ENCODE measurements at regions not wholly inside any gene's neighbourhood (a gene's known extent, or its start where the extent isn't known, plus 50 kb on each side); places are given as distances from the start of the nearest gene placed in this dataset.

DNA sequence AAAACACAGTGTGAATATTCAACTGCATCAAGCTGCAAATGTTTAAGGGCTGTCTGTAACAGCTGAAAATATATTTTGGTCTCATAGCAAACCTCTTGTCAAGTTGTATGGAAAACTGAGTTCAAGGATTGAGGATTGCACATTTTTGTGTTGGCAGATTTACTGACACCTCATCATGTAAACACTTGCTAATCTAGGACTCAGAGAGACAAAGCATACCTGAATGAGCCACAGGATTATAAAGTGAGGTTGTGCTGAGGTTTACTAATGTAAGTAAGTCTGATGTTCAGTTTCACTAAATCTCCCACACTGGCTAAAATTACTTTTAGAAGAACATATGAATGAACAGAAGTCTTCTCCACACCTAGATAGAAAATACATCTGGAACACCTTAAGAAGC, 1993.1 kb upstream of the CELF4 start:
- Histone ChIP-seq H3K9me3 (no peaks in the 10 kb centered on the region), H3K36me3 (no peaks in the 10 kb centered on the region), H3K27me3 (replicated peaks; ENCODE audit: insufficient read depth) (no peaks in the 10 kb centered on the region), H3K27ac (no peak overlapping the region), H3K4me3 (no peak overlapping the region), H3K4me1 (ENCODE audit: control insufficient read depth in 1 of 2, low read depth in 2 of 2) (no peaks in the 10 kb centered on the region)
- DNase-seq (ENCODE audit: low spot score) = no peak
- TF ChIP-seq CTCF (IDR thresholded peaks at IDR 0.05) = no peak
- ATAC-seq (ENCODE audit: insufficient number of reproducible peaks, low FRiP score, low read depth) = no peak

DNA sequence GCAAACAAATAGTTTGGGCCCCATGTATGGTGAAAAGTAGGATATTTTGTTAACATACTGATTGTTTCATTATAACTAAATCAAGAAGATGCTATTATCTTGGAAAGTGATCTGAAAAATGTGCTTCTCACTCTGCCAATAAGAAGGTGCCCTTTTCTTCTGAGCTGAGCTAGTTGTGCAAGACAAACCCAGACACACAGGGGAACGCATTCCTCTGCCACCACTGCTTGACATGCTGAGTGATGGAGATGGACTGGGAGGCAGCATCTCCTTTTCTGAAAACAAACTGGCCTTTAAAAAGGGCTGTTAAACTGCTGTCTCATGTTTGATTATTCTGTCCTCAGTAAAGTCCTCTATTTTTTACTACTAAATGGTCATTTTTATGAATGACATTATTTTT, 1989.9 kb upstream of the CELF4 start:
- Histone ChIP-seq H3K4me3 (no peak overlapping the region), H3K4me1 (ENCODE audit: control insufficient read depth in 1 of 2, low read depth in 2 of 2) (no peaks in the 10 kb centered on the region), H3K9me3 (no peaks in the 10 kb centered on the region), H3K27me3 (replicated peaks; ENCODE audit: insufficient read depth) (no peaks in the 10 kb centered on the region), H3K36me3 (no peaks in the 10 kb centered on the region), H3K27ac (no peak overlapping the region)
- DNase-seq (ENCODE audit: low spot score) (no peak), ATAC-seq (ENCODE audit: insufficient number of reproducible peaks, low FRiP score, low read depth) (no peak)
- no peak for TF ChIP-seq CTCF (IDR thresholded peaks at IDR 0.05)

DNA sequence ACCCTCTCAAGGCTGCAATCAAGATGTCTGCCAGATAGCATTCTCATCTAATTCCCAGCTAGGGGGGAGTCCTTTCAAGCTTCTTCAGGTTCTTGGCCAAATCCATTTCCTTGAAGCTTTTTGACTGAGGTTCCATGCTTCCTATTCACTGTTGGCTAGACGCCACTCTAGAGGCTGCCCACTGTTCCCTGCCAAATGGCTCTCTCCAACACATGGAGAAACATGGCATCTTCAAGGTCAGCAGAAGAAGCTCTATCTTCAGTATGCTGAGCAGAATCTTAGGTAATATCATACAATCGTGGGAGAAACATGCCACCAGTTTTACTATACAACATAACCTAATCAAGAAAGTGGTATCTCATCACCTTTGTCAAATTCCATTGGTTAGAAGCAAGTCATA, 1985.1 kb upstream of the CELF4 start:
- Histone ChIP-seq H3K9me3 (no peaks in the 10 kb centered on the region), H3K4me1 (ENCODE audit: control insufficient read depth in 1 of 2, low read depth in 2 of 2) (no peaks in the 10 kb centered on the region), H3K27me3 (replicated peaks; ENCODE audit: insufficient read depth) (no peaks in the 10 kb centered on the region), H3K27ac (no peak overlapping the region), H3K4me3 (no peak overlapping the region), H3K36me3 (no peaks in the 10 kb centered on the region)
- no peak for TF ChIP-seq CTCF (IDR thresholded peaks at IDR 0.05)
- ATAC-seq (ENCODE audit: insufficient number of reproducible peaks, low FRiP score, low read depth) (no peak), DNase-seq (ENCODE audit: low spot score) (no peak)

DNA sequence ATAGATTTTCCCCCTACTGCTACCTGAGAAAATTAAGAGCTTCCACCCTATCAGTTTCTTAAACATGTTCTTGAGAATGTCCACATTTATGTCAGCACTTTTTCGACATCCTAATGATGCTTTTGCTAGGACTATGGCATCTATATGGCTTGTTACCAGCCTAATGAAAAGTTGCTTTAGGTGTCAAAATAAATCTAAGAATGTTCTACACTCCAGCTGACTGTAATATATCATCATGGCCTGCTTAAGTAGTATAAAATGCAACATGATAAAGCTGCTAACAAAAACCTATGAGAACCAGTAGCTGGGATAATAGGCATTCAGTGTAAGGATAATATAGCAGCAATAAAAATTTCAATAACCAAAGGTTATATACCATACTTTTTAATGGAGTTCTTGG, 1983.5 kb upstream of the CELF4 start:
- TF ChIP-seq CTCF (IDR thresholded peaks at IDR 0.05) = no peak
- ATAC-seq (ENCODE audit: insufficient number of reproducible peaks, low FRiP score, low read depth) = no peak
- no peak for DNase-seq (ENCODE audit: low spot score)

GRCh38 chr18:39531659-39532058, 1966.1 kb upstream of the CELF4 start:
- H3K27ac ChIP-seq = no peak overlapping the region
- ATAC-seq (ENCODE audit: insufficient number of reproducible peaks, low FRiP score, low read depth) (no peak), DNase-seq (ENCODE audit: low spot score) (no peak)
- H3K27me3 ChIP-seq (replicated peaks; ENCODE audit: insufficient read depth) = no peaks in the 10 kb centered on the region
- H3K4me1 ChIP-seq (ENCODE audit: control insufficient read depth in 1 of 2, low read depth in 2 of 2) = no peaks in the 10 kb centered on the region
- H3K9me3 ChIP-seq = no peaks in the 10 kb centered on the region
- no peaks in the 10 kb centered on the region for H3K36me3 ChIP-seq
- no peak overlapping the region for H3K4me3 ChIP-seq
- TF ChIP-seq CTCF (IDR thresholded peaks at IDR 0.05) = no peak

More for the DNA sequence above, 1983.5 kb upstream of the CELF4 start:
- no peak overlapping the region for H3K4me3 ChIP-seq
- no peaks in the 10 kb centered on the region for H3K4me1 ChIP-seq (ENCODE audit: control insufficient read depth in 1 of 2, low read depth in 2 of 2)
- no peak overlapping the region for H3K27ac ChIP-seq
- H3K36me3 ChIP-seq = no peaks in the 10 kb centered on the region
- H3K9me3 ChIP-seq = no peaks in the 10 kb centered on the region
- H3K27me3 ChIP-seq (replicated peaks; ENCODE audit: insufficient read depth) = no peaks in the 10 kb centered on the region
